B cell (primary cell): ENCODE measurements at regions not wholly inside any gene's neighbourhood (a gene's known extent, or its start where the extent isn't known, plus 50 kb on each side); places are given as distances from the start of the nearest gene placed in this dataset.

Experiments
- ATAC-seq: fragments of 200-7000 bp; cut with Tn5 transposase; one replicate; pipeline ENCODE4 v1.10.0; 2021; ENCODE audit warnings: low read depth, mild to moderate bottlenecking, moderate number of reproducible peaks, moderate library complexity
- CTCF ChIA-PET: fragments of 350-600 bp; sonication (Branson Sonifier 250); formaldehyde crosslinking; loops from one replicate; lab custom pipeline; 2021; ENCODE audit warnings: antibody characterized with exemption, inconsistent platforms; lab: Charles Lee
- POLR2A ChIA-PET: fragments of 350-600 bp; sonication (Branson Sonifier 250); formaldehyde crosslinking; loops from one replicate; lab custom pipeline; 2021; ENCODE audit warnings: antibody characterized with exemption; lab: Charles Lee
- DNase-seq: peaks from one replicate; pipeline ENCODE4 v3.0.0; 2013
- H2AFZ ChIP-seq: 2 replicates; pipeline ENCODE4 v1.6.1; 2012; ENCODE audit warnings: mild to moderate bottlenecking, low read depth, low read length; ENCODE audit not compliant: insufficient read depth, poor library complexity, severe bottlenecking
- H3K27ac ChIP-seq, 2 donors: 1 replicate in 1 of 2; 2 replicates in 1 of 2; pipeline ENCODE4 v1.5.1; 2012 to 2013; ENCODE audit warnings: low read length in 2 of 2, mild to moderate bottlenecking in 2 of 2, moderate library complexity in 1 of 2
- H3K27me3 ChIP-seq, 4 experiments: fragments of 200-600 bp in 1 of 4; sonication (generic) in 1 of 4; replicated peaks in 1 of 4; 1 replicate in 2 of 4; 2 replicates in 2 of 4; pipeline versions ENCODE4 v1.6.1 to v1.7.0; 2013 to 2016; ENCODE audit warnings: low read length in 3 of 4, mild to moderate bottlenecking in 2 of 4, mixed read lengths in 1 of 4, moderate library complexity in 1 of 4; ENCODE audit not compliant: insufficient read depth in 4 of 4, control insufficient read depth in 3 of 4; ENCODE audit errors: control extremely low read depth in 1 of 4
- H3K36me3 ChIP-seq, 2 experiments: replicated peaks in 1 of 2; 1 replicate in 1 of 2; 2 replicates in 1 of 2; pipeline versions ENCODE4 v1.6.1 to v1.7.1; 2013; ENCODE audit warnings: low read length in 1 of 2; ENCODE audit not compliant: insufficient read depth in 2 of 2, control insufficient read depth in 1 of 2; ENCODE audit errors: control extremely low read depth in 1 of 2, extremely low read depth in 1 of 2
- H3K4me1 ChIP-seq, 2 donors: fragments of 200-600 bp in 1 of 2; sonication (generic) in 1 of 2; 1 replicate in 1 of 2; 2 replicates in 1 of 2; pipeline versions ENCODE4 v1.5.1 to v1.6.1; 2013 to 2017; ENCODE audit warnings: low read length in 2 of 2; ENCODE audit not compliant: control insufficient read depth in 2 of 2, insufficient read depth in 2 of 2
- H3K4me2 ChIP-seq: replicated peaks from 2 replicates; pipeline ENCODE3; 2012; ENCODE audit warnings: mild to moderate bottlenecking, low read depth, low read length; ENCODE audit not compliant: poor library complexity, severe bottlenecking
- H3K4me3 ChIP-seq, 5 experiments: fragments of 200-600 bp in 1 of 5; sonication (generic) in 1 of 5; 1 replicate in 3 of 5; 2 replicates in 2 of 5; pipeline versions ENCODE4 v1.5.1 to v1.7.0; 2011 to 2016; ENCODE audit warnings: low read length in 4 of 5, mild to moderate bottlenecking in 4 of 5, low read depth in 2 of 5, control low read depth in 1 of 5, moderate library complexity in 1 of 5; ENCODE audit not compliant: insufficient read depth in 1 of 5; ENCODE audit errors: control extremely low read depth in 1 of 5, extremely low read depth in 1 of 5
- H3K79me2 ChIP-seq: fragments of 200-600 bp; sonication (generic); one replicate; pipeline ENCODE4 v1.6.0; 2016; ENCODE audit warnings: low read length; ENCODE audit not compliant: control insufficient read depth, insufficient read depth
- H3K9ac ChIP-seq: fragments of 200-600 bp; sonication (generic); 2 replicates; pipeline ENCODE4 v1.6.1; 2017; ENCODE audit warnings: mild to moderate bottlenecking, low read length, moderate library complexity
- H3K9me3 ChIP-seq, 3 donors: one replicate each; pipeline versions ENCODE4 v1.6.1 to v1.7.1; 2013; ENCODE audit warnings: low read length in 2 of 3; ENCODE audit not compliant: control insufficient read depth in 2 of 3, insufficient read depth in 1 of 3; ENCODE audit errors: control extremely low read depth in 1 of 3
- H4K20me1 ChIP-seq: 2 replicates; pipeline ENCODE4 v1.6.0; 2012; ENCODE audit warnings: mild to moderate bottlenecking, low read length; ENCODE audit not compliant: insufficient read depth, control insufficient read depth, poor library complexity, severe bottlenecking
- H3K27ac Mint-ChIP-seq: one replicate; pipeline ENCODE4 v1.8.0; 2021; ENCODE audit warnings: mixed read lengths
- H3K27me3 Mint-ChIP-seq: one replicate; pipeline ENCODE4 v1.8.0; 2021; ENCODE audit warnings: mixed read lengths
- H3K4me1 Mint-ChIP-seq: one replicate; pipeline ENCODE4 v1.8.0; 2021; ENCODE audit warnings: mixed read lengths
- H3K4me3 Mint-ChIP-seq: one replicate; pipeline ENCODE4 v1.8.0; 2021; ENCODE audit warnings: mixed read lengths
- H3K9me3 Mint-ChIP-seq: one replicate; pipeline ENCODE4 v1.8.0; 2022; ENCODE audit warnings: mixed read lengths; ENCODE audit not compliant: insufficient read depth
- CTCF ChIP-seq: fragments of 200-600 bp; IDR thresholded peaks from one replicate; pipeline ENCODE4 v1.8.0; 2022; ENCODE audit warnings: antibody characterized with exemption, mild to moderate bottlenecking
- EZH2 ChIP-seq: IDR thresholded peaks from 2 replicates; pipeline ENCODE4 v1.6.1; 2012; ENCODE audit warnings: borderline replicate concordance, low read depth, mild to moderate bottlenecking, moderate library complexity, low read length; ENCODE audit not compliant: insufficient read depth, poor library complexity, severe bottlenecking
- WGBS: methylation state at CpG from one replicate; pipeline ENCODE4 v1.1.5; 2013; ENCODE audit warnings: missing lambda C conversion rate; ENCODE audit not compliant: insufficient coverage; 5-methylcytosine and 5-hydroxymethylcytosine counted together
- intact Hi-C: fragments of 100-400 bp; cut with micrococcal nuclease; formaldehyde crosslinking; loops from one replicate; pipeline ENCODE4 v1.10.0; 2022

DNA sequence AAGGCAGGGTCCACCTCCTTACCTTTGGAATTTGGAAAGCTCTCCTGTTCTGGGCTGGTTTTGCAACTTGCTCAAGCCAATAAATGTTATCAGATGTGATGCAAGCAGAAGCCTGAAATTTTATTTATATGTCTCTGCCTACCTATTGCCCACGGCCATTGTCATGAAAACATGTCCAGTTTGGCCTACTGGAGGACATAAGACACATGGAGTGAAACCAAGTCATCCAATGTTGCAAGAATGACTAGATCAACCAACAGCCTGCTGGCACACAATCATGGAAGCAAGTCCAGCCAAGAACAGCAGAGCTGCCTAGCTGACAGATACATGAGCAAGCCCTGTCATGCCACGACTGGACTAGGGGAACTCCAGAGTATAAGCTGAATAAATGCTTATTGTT, 56.7 kb upstream of the IRAK1BP1 start:
- TF ChIP-seq EZH2 = no peak
- no peak for TF ChIP-seq CTCF
- Histone ChIP-seq H3K4me3 (no peak overlapping the region), H3K27ac (no peak overlapping the region), H3K79me2 (no peaks in the 10 kb centered on the region), H3K9ac (no peak overlapping the region), H3K36me3 (no peaks in the 10 kb centered on the region), H2AFZ (no peak overlapping the region), H3K9me3 (peaks cover 0 to 22% (median 0%) of the 10 kb centered on the region in 3 donors), H3K4me1 (no peaks in the 10 kb centered on the region), H3K27me3 (no peaks in the 10 kb centered on the region), H3K4me2 (no peak overlapping the region), H4K20me1 (no peaks in the 10 kb centered on the region)
- no peak overlapping the region for H3K4me3 Mint-ChIP-seq
- CTCF ChIA-PET = interaction anchor here (0.6 kb wide), 1 partner anchor 1071 kb away, joined by 3 read pairs; no protein-coding TSS in a partner anchor
- POLR2A ChIA-PET = no interaction called here
- WGBS = 71% methylated on average over 1 of the region's 2 CpGs
- no peaks in the 10 kb centered on the region for H3K9me3 Mint-ChIP-seq
- intact Hi-C loops = no loop called here
- H3K27ac Mint-ChIP-seq = no peak overlapping the region
- H3K27me3 Mint-ChIP-seq = peaks cover 10% of the 10 kb centered on the region
- no peaks in the 10 kb centered on the region for H3K4me1 Mint-ChIP-seq
- DNase-seq = no peak
- ATAC-seq = no peak
